PC-9 (cell line): ENCODE measurements at regions not wholly inside any gene's neighbourhood (a gene's known extent, or its start where the extent isn't known, plus 50 kb on each side); places are given as distances from the start of the nearest gene placed in this dataset.

ENCODE experiments used
- BruUV-seq: library from RNA; stranded (reverse); fragments of 400-500 nt; replicated peaks from 2 replicates; lab custom pipeline; 2021; lab: Mats Ljungman, UMichigan
- CTCF ChIA-PET: fragments of 300-600 bp; sonication (Branson Sonifier 250); formaldehyde crosslinking; loops from one replicate; lab custom pipeline; 2022; ENCODE audit warnings: antibody characterized with exemption; lab: Charles Lee
- POLR2A ChIA-PET: fragments of 300-600 bp; sonication (Branson Sonifier 250); formaldehyde crosslinking; loops from one replicate; lab custom pipeline; 2022; ENCODE audit warnings: antibody characterized with exemption; ENCODE audit not compliant: unreplicated experiment; lab: Charles Lee
- DNase-seq, 2 experiments: peaks; one replicate each; pipeline versions ENCODE4 v3.0.0 to v3.0.0-alpha.2; 2015 to 2022; ENCODE audit warnings: mixed read lengths in 1 of 2
- H2AFZ ChIP-seq: fragments of 200-600 bp; sonication (generic); 2 replicates; pipeline ENCODE4 v1.8.1; 2017; ENCODE audit warnings: antibody characterized with exemption
- H3F3A ChIP-seq: fragments of 200-600 bp; sonication (generic); 2 replicates; pipeline ENCODE4 v1.8.1; 2017; ENCODE audit warnings: antibody characterized with exemption, mild to moderate bottlenecking, low read depth; ENCODE audit not compliant: insufficient read depth
- H3K27ac ChIP-seq: fragments of 200-600 bp; sonication (generic); 2 replicates; pipeline ENCODE4 v1.6.1; 2016; ENCODE audit warnings: mixed run types
- H3K27me3 ChIP-seq: fragments of 200-600 bp; sonication (generic); 2 replicates; pipeline ENCODE4 v1.6.1; 2016; ENCODE audit warnings: low read depth, mixed run types; ENCODE audit not compliant: insufficient read depth
- H3K36me3 ChIP-seq: fragments of 200-600 bp; sonication (generic); 2 replicates; pipeline ENCODE4 v1.6.1; 2016; ENCODE audit warnings: low read depth, mixed run types
- H3K4me1 ChIP-seq: fragments of 200-600 bp; sonication (generic); replicated peaks from 2 replicates; pipeline ENCODE4 v1.6.1; 2016; ENCODE audit warnings: mixed run types; ENCODE audit not compliant: insufficient read depth
- H3K4me2 ChIP-seq: fragments of 200-600 bp; sonication (generic); 2 replicates; pipeline ENCODE4 v1.6.1; 2017; ENCODE audit warnings: mixed run types
- H3K4me3 ChIP-seq: fragments of 200-600 bp; sonication (generic); 2 replicates; pipeline ENCODE4 v1.6.1; 2016; ENCODE audit warnings: mixed run types
- H3K79me2 ChIP-seq: fragments of 200-600 bp; sonication (generic); 2 replicates; pipeline ENCODE4 v1.6.1; 2017; ENCODE audit warnings: low read depth, mixed run types
- H3K9me2 ChIP-seq: fragments of 200-600 bp; sonication (generic); 2 replicates; pipeline ENCODE4 v1.8.1; 2017; ENCODE audit warnings: mild to moderate bottlenecking; ENCODE audit not compliant: insufficient read depth
- H3K9me3 ChIP-seq: fragments of 200-600 bp; sonication (generic); 2 replicates; pipeline ENCODE4 v1.8.1; 2016; ENCODE audit warnings: low read depth; ENCODE audit not compliant: insufficient read depth
- H4K20me1 ChIP-seq: fragments of 200-600 bp; sonication (generic); 2 replicates; pipeline ENCODE4 v1.8.1; 2017; ENCODE audit not compliant: insufficient read depth
- EZH2 ChIP-seq: fragments of 200-600 bp; sonication (generic); IDR thresholded peaks from 2 replicates; pipeline ENCODE4 v1.8.0; 2017; ENCODE audit warnings: antibody characterized with exemption, low read depth
- intact Hi-C: fragments of 100-400 bp; cut with micrococcal nuclease; formaldehyde crosslinking; loops from one replicate; pipeline ENCODE4 v1.10.0; 2022; ENCODE audit not compliant: unreplicated experiment
- TF ChIP-seq, protein P1 (sequence below): fragments of 200-600 bp; sonication (generic); conservative IDR thresholded peaks from 2 replicates; pipeline ENCODE4 v1.6.1; 2017; ENCODE audit warnings: mixed run types, antibody characterized with exemption, mild to moderate bottlenecking, moderate library complexity

DNA sequence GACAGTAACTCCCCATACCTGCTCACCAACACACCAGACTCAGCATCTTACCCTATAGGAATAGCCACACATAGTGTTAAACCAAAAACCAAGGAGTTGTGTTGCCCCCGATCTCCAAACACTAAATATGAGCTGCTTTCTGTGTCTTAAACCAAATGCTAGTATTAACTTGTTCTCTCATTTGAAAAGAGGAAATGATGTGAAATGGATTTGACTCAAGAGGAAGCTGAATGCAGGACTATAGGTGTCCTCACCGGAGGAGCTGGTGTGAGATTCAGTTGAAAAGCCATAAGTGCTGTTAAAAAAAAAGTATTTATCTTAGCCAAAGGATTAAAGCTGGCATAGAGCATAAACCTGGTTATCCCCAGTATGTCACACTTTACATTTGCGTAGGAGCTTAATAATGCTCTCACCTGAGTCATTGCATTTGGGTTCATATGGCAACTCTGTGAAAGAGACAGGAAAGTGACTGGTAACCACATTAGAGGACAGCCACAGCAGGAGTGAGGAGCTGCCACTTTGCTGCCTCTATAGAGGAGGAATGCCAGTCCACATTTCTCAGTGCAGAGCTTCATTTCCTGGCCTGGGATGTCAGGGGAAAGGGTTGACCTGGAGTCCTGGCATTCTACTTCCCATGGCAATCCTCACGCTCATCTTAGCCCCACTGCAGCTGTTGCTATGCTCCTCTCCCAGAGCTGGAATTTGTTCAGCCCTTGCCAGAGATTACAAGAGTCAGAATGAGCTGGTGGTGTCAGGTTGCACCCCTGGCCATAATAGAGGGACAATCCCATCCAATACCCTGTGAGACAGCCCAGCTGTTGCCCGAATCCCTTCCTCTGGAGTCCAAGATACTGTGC lies 143.3 kb upstream of the ANKFN1 start:
- intact Hi-C loops, result no loop called here
- ChIA-PET CTCF (no interaction called here), POLR2A (interaction anchor here (0.7 kb wide), 1 partner anchor 1004 kb away, joined by 3 read pairs; no protein-coding TSS in a partner anchor)
- Histone ChIP-seq H3K4me3 (no peak overlapping the region), H4K20me1 (no peaks in the 10 kb centered on the region), H3K9me3 (no peaks in the 10 kb centered on the region), H3K79me2 (no peaks in the 10 kb centered on the region), H3K9me2 (no peaks in the 10 kb centered on the region), H3K4me1 (no peaks in the 10 kb centered on the region), H3K27me3 (no peaks in the 10 kb centered on the region), H3F3A (no peaks in the 10 kb centered on the region), H3K4me2 (no peak overlapping the region), H2AFZ (no peak overlapping the region), H3K36me3 (no peaks in the 10 kb centered on the region), H3K27ac (no peak overlapping the region)
- no peak for DNase-seq
- BruUV-seq, result no TSS peak
- TF ChIP-seq, protein P1, sequence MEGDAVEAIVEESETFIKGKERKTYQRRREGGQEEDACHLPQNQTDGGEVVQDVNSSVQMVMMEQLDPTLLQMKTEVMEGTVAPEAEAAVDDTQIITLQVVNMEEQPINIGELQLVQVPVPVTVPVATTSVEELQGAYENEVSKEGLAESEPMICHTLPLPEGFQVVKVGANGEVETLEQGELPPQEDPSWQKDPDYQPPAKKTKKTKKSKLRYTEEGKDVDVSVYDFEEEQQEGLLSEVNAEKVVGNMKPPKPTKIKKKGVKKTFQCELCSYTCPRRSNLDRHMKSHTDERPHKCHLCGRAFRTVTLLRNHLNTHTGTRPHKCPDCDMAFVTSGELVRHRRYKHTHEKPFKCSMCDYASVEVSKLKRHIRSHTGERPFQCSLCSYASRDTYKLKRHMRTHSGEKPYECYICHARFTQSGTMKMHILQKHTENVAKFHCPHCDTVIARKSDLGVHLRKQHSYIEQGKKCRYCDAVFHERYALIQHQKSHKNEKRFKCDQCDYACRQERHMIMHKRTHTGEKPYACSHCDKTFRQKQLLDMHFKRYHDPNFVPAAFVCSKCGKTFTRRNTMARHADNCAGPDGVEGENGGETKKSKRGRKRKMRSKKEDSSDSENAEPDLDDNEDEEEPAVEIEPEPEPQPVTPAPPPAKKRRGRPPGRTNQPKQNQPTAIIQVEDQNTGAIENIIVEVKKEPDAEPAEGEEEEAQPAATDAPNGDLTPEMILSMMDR, result no peak
- TF ChIP-seq EZH2, result no peak

DNA sequence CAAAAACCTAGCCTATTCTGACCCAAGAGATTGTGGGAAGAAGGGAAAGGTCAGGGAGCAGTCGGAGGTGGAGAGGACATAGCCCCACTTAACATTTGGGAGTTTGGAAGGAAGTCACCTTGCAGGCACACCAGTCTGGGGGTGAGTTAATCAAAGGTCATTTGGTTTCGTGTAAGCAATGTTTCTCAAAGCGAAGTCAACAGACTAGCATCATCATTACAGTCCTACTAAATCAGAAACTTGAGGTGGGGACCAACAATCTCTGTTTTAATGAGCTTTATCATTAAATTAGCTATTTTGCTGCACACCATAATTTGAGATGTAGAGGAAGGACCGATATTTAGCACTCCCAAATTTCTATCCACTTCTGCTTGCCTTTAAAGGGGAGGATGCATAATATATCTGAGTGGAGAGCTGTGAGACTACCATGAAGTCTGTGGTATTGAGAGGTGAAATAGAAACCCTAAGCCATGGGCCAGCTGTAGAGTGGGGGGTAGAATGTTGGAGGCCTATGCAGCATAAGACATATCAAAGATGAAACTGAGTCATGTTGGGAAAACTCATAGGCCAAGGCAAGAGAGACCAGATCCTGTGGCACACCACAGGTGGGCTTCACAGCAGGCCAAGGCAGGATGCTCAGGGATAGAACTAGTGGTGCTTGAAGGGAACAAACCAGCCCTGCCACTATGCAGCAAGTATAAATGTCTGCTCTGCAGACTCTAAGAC lies 141.7 kb upstream of the ANKFN1 start:
- Histone ChIP-seq H3K27ac (no peak overlapping the region), H4K20me1 (no peaks in the 10 kb centered on the region), H3K4me1 (no peaks in the 10 kb centered on the region), H3K4me2 (no peak overlapping the region), H3K4me3 (no peak overlapping the region), H3K9me3 (no peaks in the 10 kb centered on the region), H2AFZ (no peak overlapping the region), H3K9me2 (no peaks in the 10 kb centered on the region), H3K27me3 (0 out of 2 replicates have a peak, but pooled peaks cover 7% of the 10 kb centered on the region), H3K36me3 (no peaks in the 10 kb centered on the region), H3F3A (no peaks in the 10 kb centered on the region), H3K79me2 (no peaks in the 10 kb centered on the region)
- TF ChIP-seq, protein P1, result no peak
- no peak for TF ChIP-seq EZH2
- POLR2A ChIA-PET, result no interaction called here
- DNase-seq, result no peak
- CTCF ChIA-PET, result interaction anchor here (0.5 kb wide), 1 partner anchor 1335 kb away, joined by 3 read pairs; no protein-coding TSS in a partner anchor
- BruUV-seq, result no TSS peak
- intact Hi-C loops, result no loop called here

DNA sequence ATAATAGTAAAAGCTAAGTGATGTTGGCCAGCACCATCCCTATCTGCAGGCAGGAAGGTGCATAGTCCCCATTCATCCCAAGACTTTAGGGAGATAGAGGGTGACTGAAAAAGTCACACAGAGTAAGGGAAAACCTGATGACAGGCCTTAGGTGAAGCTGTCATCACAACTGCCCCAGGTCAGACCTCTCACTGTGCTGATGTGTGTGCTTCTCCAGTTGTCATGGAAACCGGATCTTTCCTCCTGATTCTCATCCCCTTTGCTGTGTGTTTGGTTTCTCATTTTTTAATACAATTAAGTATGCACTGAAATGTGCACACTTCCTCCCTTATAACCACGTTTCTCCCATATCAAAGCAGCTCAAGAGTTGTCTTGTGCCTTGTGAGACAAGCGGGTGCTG lies 135.1 kb upstream of the ANKFN1 start:
- TF ChIP-seq EZH2, result no peak
- TF ChIP-seq, protein P1, result no peak
- BruUV-seq, result no TSS peak
- ChIA-PET CTCF (no interaction called here), POLR2A (no interaction called here)
- Histone ChIP-seq H3K4me2 (no peak overlapping the region), H3K27ac (no peak overlapping the region), H3K27me3 (peaks cover 34% of the 10 kb centered on the region; the same call in 1 of the 2 replicates), H4K20me1 (no peaks in the 10 kb centered on the region), H2AFZ (no peak overlapping the region), H3K79me2 (no peaks in the 10 kb centered on the region), H3K9me3 (no peaks in the 10 kb centered on the region), H3K9me2 (no peaks in the 10 kb centered on the region), H3K4me1 (no peaks in the 10 kb centered on the region), H3F3A (no peaks in the 10 kb centered on the region), H3K36me3 (no peaks in the 10 kb centered on the region), H3K4me3 (no peak overlapping the region)
- intact Hi-C loops, result no loop called here
- DNase-seq, result no peak
